ENCODE measurements at regions not wholly inside any gene's neighbourhood (a gene's known extent, or its start where the extent isn't known, plus 50 kb on each side); places are given as distances from the start of the nearest gene placed in this dataset.

DNA sequence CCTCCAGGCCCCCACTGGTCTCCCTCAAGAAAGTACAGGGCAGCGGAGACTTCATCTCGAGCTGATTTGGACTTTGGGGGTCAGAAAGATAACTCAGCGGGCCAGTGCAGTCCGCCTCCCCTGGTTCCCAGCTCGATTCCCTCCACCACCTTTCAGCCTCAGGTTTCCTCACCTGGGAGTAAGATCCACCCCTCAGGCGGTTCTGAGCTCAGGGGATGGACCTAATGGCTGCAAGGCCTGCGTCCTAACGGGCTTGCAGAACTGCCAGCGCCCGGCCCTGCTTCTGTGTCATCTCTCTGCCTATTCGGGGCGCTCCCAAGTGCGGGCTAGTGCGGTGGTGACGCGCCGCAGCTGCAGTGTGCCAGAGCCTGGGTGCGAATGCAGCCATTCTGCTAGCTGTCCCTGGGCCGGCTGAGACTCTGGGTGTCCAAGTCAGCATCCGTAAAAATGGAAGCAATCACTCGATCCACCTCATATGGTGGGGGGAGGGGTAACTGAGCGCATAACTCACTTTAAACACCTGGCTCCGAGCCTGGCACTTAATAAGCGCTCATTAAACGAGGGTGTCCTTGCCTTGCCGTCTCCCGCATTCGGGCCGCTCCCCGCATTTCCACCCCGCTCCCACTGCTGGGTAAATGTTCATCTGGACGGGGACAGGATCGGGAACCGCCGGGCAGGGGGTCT is 129.6 kb upstream of the LHX1 start:
- no peak overlapping the region for H3K27ac ChIP-seq (ENCODE audit: low read length, poor library complexity, severe bottlenecking)
- peak overlapping the region; percentile 77 for H3K4me2 ChIP-seq (ENCODE audit: low read length, poor library complexity, severe bottlenecking)
- H3K9me3 ChIP-seq (ENCODE audit: control insufficient read depth, low read length): no peaks in the 10 kb centered on the region
- no peak overlapping the region for H3K4me3 ChIP-seq (ENCODE audit: insufficient read depth in 1 of 2, low read depth in 1 of 2, low read length in 2 of 2)
- no peak overlapping the region for H4K8ac ChIP-seq (ENCODE audit: low read length)
- no peaks in the 10 kb centered on the region for H3K79me1 ChIP-seq (replicated peaks; ENCODE audit: low read length, poor library complexity, severe bottlenecking)
- no peaks in the 10 kb centered on the region for H3K36me3 ChIP-seq (ENCODE audit: control insufficient read depth in 1 of 2, insufficient read depth in 2 of 2, low read depth in 1 of 2, low read length in 2 of 2)
- H3K4ac ChIP-seq (ENCODE audit: low read depth in 1 of 2, low read length in 2 of 2): no peak overlapping the region
- H2BK5ac ChIP-seq (ENCODE audit: low read depth, low read length, poor library complexity, severe bottlenecking): no peak overlapping the region
- H3K4me1 ChIP-seq (ENCODE audit: control insufficient read depth, insufficient read depth, low read depth, low read length): peaks cover 16% of the 10 kb centered on the region
- no peak overlapping the region for H2BK12ac ChIP-seq (ENCODE audit: low read length in 2 of 2)
- no peak overlapping the region for H4K91ac ChIP-seq (ENCODE audit: low read length)
- WGBS: 19% methylated on average over 33 of the region's 35 CpGs
- H2AFZ ChIP-seq (ENCODE audit: low read depth, low read length): no peak overlapping the region
- no peak overlapping the region for H3K18ac ChIP-seq (ENCODE audit: low read depth in 1 of 2, low read length in 2 of 2)
- H3K14ac ChIP-seq (ENCODE audit: low read length in 2 of 2): no peak overlapping the region
- no peak overlapping the region for H2BK15ac ChIP-seq (ENCODE audit: low read depth, poor library complexity, severe bottlenecking)
- no peak overlapping the region for H2BK120ac ChIP-seq (ENCODE audit: low read depth, low read length)
- no peak overlapping the region for H3K23ac ChIP-seq (ENCODE audit: low read length in 2 of 2)
- no peak overlapping the region for H2AK5ac ChIP-seq (ENCODE audit: low read length, severe bottlenecking)
- peaks cover 62 to 77% of the 10 kb centered on the region in 2 experiments for H3K27me3 ChIP-seq (ENCODE audit: control insufficient read depth in 1 of 2, insufficient read depth in 1 of 2, low read length in 2 of 2)
- H3K9ac ChIP-seq (ENCODE audit: low read length): no peak overlapping the region
- no peak for DNase-seq

DNA sequence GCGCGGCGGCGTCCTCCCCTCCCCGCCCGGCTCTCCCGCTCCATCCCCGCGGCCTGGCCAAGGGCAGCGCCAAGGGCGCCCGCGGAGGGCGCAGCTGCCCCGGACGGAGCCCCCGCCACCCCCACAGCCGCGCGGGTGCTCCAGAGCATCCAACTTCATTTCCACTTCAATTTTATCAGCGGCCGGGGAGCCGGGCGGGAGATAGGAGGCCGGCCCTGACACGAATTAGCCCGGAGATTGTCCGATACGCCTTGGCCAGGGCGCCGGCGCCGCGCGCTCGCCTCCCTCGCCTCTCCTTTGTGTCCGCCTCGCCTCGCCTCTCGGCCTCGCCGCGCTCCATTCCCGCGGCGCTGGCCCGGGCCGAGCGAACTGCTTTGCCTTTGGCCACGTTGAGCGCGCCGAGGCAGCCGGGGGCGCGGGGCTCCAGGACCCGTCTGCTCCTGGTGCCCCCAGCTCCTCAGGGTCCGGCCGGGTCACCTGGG is 129.1 kb upstream of the LHX1 start:
- Histone ChIP-seq H3K27me3 (ENCODE audit: control insufficient read depth in 1 of 2, insufficient read depth in 1 of 2, low read length in 2 of 2) (peaks cover 68 to 83% of the 10 kb centered on the region in 2 experiments), H3K36me3 (ENCODE audit: control insufficient read depth in 1 of 2, insufficient read depth in 2 of 2, low read depth in 1 of 2, low read length in 2 of 2) (no peaks in the 10 kb centered on the region), H3K4me3 (ENCODE audit: insufficient read depth in 1 of 2, low read depth in 1 of 2, low read length in 2 of 2) (peak overlapping the region in 1 of 2 experiments; percentile 33), H3K18ac (ENCODE audit: low read depth in 1 of 2, low read length in 2 of 2) (no peak overlapping the region), H3K14ac (ENCODE audit: low read length in 2 of 2) (no peak overlapping the region), H3K27ac (ENCODE audit: low read length, poor library complexity, severe bottlenecking) (no peak overlapping the region), H3K4ac (ENCODE audit: low read depth in 1 of 2, low read length in 2 of 2) (no peak overlapping the region), H2BK12ac (ENCODE audit: low read length in 2 of 2) (no peak overlapping the region), H4K91ac (ENCODE audit: low read length) (no peak overlapping the region), H2BK15ac (ENCODE audit: low read depth, poor library complexity, severe bottlenecking) (no peak overlapping the region), H3K79me1 (replicated peaks; ENCODE audit: low read length, poor library complexity, severe bottlenecking) (no peaks in the 10 kb centered on the region), H3K9ac (ENCODE audit: low read length) (no peak overlapping the region), H2BK5ac (ENCODE audit: low read depth, low read length, poor library complexity, severe bottlenecking) (no peak overlapping the region), H2BK120ac (ENCODE audit: low read depth, low read length) (no peak overlapping the region), H3K23ac (ENCODE audit: low read length in 2 of 2) (no peak overlapping the region), H3K4me2 (ENCODE audit: low read length, poor library complexity, severe bottlenecking) (peak overlapping the region; percentile 77), H3K9me3 (ENCODE audit: control insufficient read depth, low read length) (no peaks in the 10 kb centered on the region), H2AK5ac (ENCODE audit: low read length, severe bottlenecking) (no peak overlapping the region), H2AFZ (ENCODE audit: low read depth, low read length) (no peak overlapping the region), H3K4me1 (ENCODE audit: control insufficient read depth, insufficient read depth, low read depth, low read length) (peaks cover 16% of the 10 kb centered on the region), H4K8ac (ENCODE audit: low read length) (no peak overlapping the region)
- peak; percentile 2 for DNase-seq
- WGBS: 2% methylated on average over 60 of the region's 60 CpGs

DNA sequence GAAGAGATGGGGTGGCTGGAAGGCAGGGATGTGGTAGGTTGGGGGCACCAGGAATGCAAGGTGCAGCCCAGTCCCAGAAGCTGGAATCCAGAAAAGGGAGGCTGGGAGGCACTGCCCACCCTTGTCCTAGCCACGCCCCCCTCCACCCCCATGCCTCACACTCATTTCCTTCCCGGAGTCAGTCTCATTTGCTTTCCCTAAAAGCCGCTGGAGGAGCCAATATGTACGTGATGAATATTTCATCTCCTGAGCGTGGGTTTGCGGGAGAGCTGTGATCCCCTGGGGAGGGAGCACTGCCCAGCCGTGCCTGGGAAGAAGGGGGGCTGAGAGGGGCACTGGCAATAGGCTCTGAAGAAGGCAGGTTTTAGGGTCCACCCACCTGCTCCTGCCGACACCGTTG is 124.5 kb upstream of the LHX1 start:
- H3K4ac ChIP-seq (ENCODE audit: low read depth in 1 of 2, low read length in 2 of 2): no peak overlapping the region
- no peak overlapping the region for H2BK120ac ChIP-seq (ENCODE audit: low read depth, low read length)
- no peak overlapping the region for H3K27ac ChIP-seq (ENCODE audit: low read length, poor library complexity, severe bottlenecking)
- peaks cover 26% of the 10 kb centered on the region for H3K4me1 ChIP-seq (ENCODE audit: control insufficient read depth, insufficient read depth, low read depth, low read length)
- no peak overlapping the region for H2BK15ac ChIP-seq (ENCODE audit: low read depth, poor library complexity, severe bottlenecking)
- H2AFZ ChIP-seq (ENCODE audit: low read depth, low read length): no peak overlapping the region
- no peaks in the 10 kb centered on the region for H3K36me3 ChIP-seq (ENCODE audit: control insufficient read depth in 1 of 2, insufficient read depth in 2 of 2, low read depth in 1 of 2, low read length in 2 of 2)
- H3K14ac ChIP-seq (ENCODE audit: low read length in 2 of 2): no peak overlapping the region
- H4K8ac ChIP-seq (ENCODE audit: low read length): no peak overlapping the region
- H2BK5ac ChIP-seq (ENCODE audit: low read depth, low read length, poor library complexity, severe bottlenecking): no peak overlapping the region
- H3K79me1 ChIP-seq (replicated peaks; ENCODE audit: low read length, poor library complexity, severe bottlenecking): no peaks in the 10 kb centered on the region
- WGBS: 41% methylated on average over 8 of the region's 9 CpGs
- no peaks in the 10 kb centered on the region for H3K9me3 ChIP-seq (ENCODE audit: control insufficient read depth, low read length)
- no peak overlapping the region for H3K4me2 ChIP-seq (ENCODE audit: low read length, poor library complexity, severe bottlenecking)
- H2AK5ac ChIP-seq (ENCODE audit: low read length, severe bottlenecking): no peak overlapping the region
- no peak overlapping the region for H3K9ac ChIP-seq (ENCODE audit: low read length)
- H4K91ac ChIP-seq (ENCODE audit: low read length): no peak overlapping the region
- peaks cover 82 to 89% of the 10 kb centered on the region in 2 experiments for H3K27me3 ChIP-seq (ENCODE audit: control insufficient read depth in 1 of 2, insufficient read depth in 1 of 2, low read length in 2 of 2)
- H2BK12ac ChIP-seq (ENCODE audit: low read length in 2 of 2): no peak overlapping the region
- H3K4me3 ChIP-seq (ENCODE audit: insufficient read depth in 1 of 2, low read depth in 1 of 2, low read length in 2 of 2): no peak overlapping the region
- no peak overlapping the region for H3K18ac ChIP-seq (ENCODE audit: low read depth in 1 of 2, low read length in 2 of 2)
- DNase-seq: no peak
- no peak overlapping the region for H3K23ac ChIP-seq (ENCODE audit: low read length in 2 of 2)

DNA sequence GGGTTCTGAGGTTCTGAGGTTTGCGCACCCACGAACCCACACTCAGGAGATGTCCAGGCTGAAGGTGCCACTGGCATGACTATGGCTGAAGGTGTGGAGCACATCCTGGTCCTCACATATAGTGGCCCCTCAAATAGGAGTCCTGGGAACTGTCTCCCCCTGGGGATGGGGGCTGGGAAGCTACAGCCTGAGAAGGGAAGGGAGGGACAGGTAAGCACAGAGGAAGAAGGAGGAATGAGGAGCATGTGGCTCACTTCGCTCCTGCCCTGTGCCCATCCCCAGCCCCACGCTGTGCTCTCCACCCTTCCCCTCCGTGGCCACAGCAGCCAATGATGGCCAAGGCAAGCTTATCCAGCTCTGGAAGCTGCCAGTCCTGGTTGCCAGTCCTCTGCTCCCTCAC is 123.9 kb upstream of the LHX1 start:
- WGBS: 64% methylated on average over 5 of the region's 5 CpGs
- no peak overlapping the region for H4K91ac ChIP-seq (ENCODE audit: low read length)
- H3K9ac ChIP-seq (ENCODE audit: low read length): no peak overlapping the region
- H3K14ac ChIP-seq (ENCODE audit: low read length in 2 of 2): no peak overlapping the region
- no peaks in the 10 kb centered on the region for H3K36me3 ChIP-seq (ENCODE audit: control insufficient read depth in 1 of 2, insufficient read depth in 2 of 2, low read depth in 1 of 2, low read length in 2 of 2)
- no peak overlapping the region for H2BK12ac ChIP-seq (ENCODE audit: low read length in 2 of 2)
- no peak overlapping the region for H2BK5ac ChIP-seq (ENCODE audit: low read depth, low read length, poor library complexity, severe bottlenecking)
- peaks cover 84 to 90% of the 10 kb centered on the region in 2 experiments for H3K27me3 ChIP-seq (ENCODE audit: control insufficient read depth in 1 of 2, insufficient read depth in 1 of 2, low read length in 2 of 2)
- H3K9me3 ChIP-seq (ENCODE audit: control insufficient read depth, low read length): no peaks in the 10 kb centered on the region
- no peak overlapping the region for H2BK120ac ChIP-seq (ENCODE audit: low read depth, low read length)
- H3K79me1 ChIP-seq (replicated peaks; ENCODE audit: low read length, poor library complexity, severe bottlenecking): no peaks in the 10 kb centered on the region
- no peak overlapping the region for H3K18ac ChIP-seq (ENCODE audit: low read depth in 1 of 2, low read length in 2 of 2)
- no peak overlapping the region for H2BK15ac ChIP-seq (ENCODE audit: low read depth, poor library complexity, severe bottlenecking)
- H3K4me3 ChIP-seq (ENCODE audit: insufficient read depth in 1 of 2, low read depth in 1 of 2, low read length in 2 of 2): no peak overlapping the region
- no peak overlapping the region for H2AK5ac ChIP-seq (ENCODE audit: low read length, severe bottlenecking)
- H3K4ac ChIP-seq (ENCODE audit: low read depth in 1 of 2, low read length in 2 of 2): no peak overlapping the region
- no peak overlapping the region for H3K27ac ChIP-seq (ENCODE audit: low read length, poor library complexity, severe bottlenecking)
- no peak overlapping the region for H3K4me2 ChIP-seq (ENCODE audit: low read length, poor library complexity, severe bottlenecking)
- no peak overlapping the region for H4K8ac ChIP-seq (ENCODE audit: low read length)
- H3K23ac ChIP-seq (ENCODE audit: low read length in 2 of 2): no peak overlapping the region
- no peak for DNase-seq
- peaks cover 23% of the 10 kb centered on the region for H3K4me1 ChIP-seq (ENCODE audit: control insufficient read depth, insufficient read depth, low read depth, low read length)
- no peak overlapping the region for H2AFZ ChIP-seq (ENCODE audit: low read depth, low read length)
